ENCODE measurements at regions not wholly inside any gene's neighbourhood (a gene's known extent, or its start where the extent isn't known, plus 50 kb on each side); places are given as distances from the start of the nearest gene placed in this dataset.

- no peak for TF ChIP-seq EZH2phosphoT487 (IDR thresholded peaks at IDR 0.05; ENCODE audit: borderline replicate concordance, low read length)
- TF ChIP-seq CTCF (conservative IDR thresholded peaks at IDR 0.05; ENCODE audit: low read depth, low read length): no peak
- no peak for TF ChIP-seq EZH2 (IDR thresholded peaks at IDR 0.05; ENCODE audit: low read length, unreplicated experiment)
Measured at GRCh38 chr6:8839626-8840025, 404.3 kb upstream of the SLC35B3 start.

Measured in PC-3 (cell line).